ENCODE measurements at regions not wholly inside any gene's neighbourhood (a gene's known extent, or its start where the extent isn't known, plus 50 kb on each side); places are given as distances from the start of the nearest gene placed in this dataset.

GRCh38 chr2:129904532-129905446 is 74.7 kb upstream of the RAB6C start:
- no peak for DNase-seq

DNA sequence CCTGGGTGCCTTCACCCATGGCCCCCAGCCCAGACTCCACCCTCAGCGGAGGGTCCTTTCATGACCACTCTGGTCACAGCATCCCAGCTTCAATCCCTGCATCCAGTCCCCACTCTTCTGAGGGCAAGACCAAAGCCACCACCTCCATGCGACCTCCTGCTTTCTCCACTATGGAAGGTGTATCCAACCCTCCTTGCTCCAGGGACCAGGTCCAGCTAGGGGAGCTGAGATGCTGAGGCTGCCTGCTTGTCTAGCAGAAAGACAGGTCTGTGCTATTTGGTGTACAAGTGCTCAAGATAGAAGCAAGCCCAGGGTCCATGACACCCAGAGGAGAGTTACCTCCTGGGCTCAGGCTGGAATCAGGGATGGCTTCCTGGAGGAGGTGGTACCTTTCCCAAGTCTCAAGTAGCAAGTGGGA is 73.8 kb upstream of the RAB6C start:
- no peak overlapping the region for H3K4me3 Mint-ChIP-seq (ENCODE audit: unreplicated experiment)
- no peak overlapping the region for H3K27ac Mint-ChIP-seq (ENCODE audit: unreplicated experiment)
- no peaks in the 10 kb centered on the region for H3K36me3 Mint-ChIP-seq (ENCODE audit: unreplicated experiment)
- peaks cover 8% of the 10 kb centered on the region for H3K9me3 Mint-ChIP-seq (ENCODE audit: unreplicated experiment)
- H3K4me1 Mint-ChIP-seq (ENCODE audit: low read depth, unreplicated experiment), result peaks cover 20% of the 10 kb centered on the region
- TF ChIP-seq, protein P1, sequence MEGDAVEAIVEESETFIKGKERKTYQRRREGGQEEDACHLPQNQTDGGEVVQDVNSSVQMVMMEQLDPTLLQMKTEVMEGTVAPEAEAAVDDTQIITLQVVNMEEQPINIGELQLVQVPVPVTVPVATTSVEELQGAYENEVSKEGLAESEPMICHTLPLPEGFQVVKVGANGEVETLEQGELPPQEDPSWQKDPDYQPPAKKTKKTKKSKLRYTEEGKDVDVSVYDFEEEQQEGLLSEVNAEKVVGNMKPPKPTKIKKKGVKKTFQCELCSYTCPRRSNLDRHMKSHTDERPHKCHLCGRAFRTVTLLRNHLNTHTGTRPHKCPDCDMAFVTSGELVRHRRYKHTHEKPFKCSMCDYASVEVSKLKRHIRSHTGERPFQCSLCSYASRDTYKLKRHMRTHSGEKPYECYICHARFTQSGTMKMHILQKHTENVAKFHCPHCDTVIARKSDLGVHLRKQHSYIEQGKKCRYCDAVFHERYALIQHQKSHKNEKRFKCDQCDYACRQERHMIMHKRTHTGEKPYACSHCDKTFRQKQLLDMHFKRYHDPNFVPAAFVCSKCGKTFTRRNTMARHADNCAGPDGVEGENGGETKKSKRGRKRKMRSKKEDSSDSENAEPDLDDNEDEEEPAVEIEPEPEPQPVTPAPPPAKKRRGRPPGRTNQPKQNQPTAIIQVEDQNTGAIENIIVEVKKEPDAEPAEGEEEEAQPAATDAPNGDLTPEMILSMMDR (IDR thresholded peaks at IDR 0.05; ENCODE audit: partially characterized antibody, unreplicated experiment), result no peak
- H3K27me3 Mint-ChIP-seq (ENCODE audit: unreplicated experiment), result peaks cover 11% of the 10 kb centered on the region
- no peak for DNase-seq

More at GRCh38 chr2:129904532-129905446, 74.7 kb upstream of the RAB6C start:
- Mint-ChIP-seq H3K4me3 (ENCODE audit: unreplicated experiment) (no peak overlapping the region), H3K9me3 (ENCODE audit: unreplicated experiment) (peaks cover 11% of the 10 kb centered on the region), H3K36me3 (ENCODE audit: unreplicated experiment) (peaks cover 6% of the 10 kb centered on the region), H3K27ac (ENCODE audit: unreplicated experiment) (no peak overlapping the region), H3K4me1 (ENCODE audit: low read depth, unreplicated experiment) (peaks cover 20% of the 10 kb centered on the region), H3K27me3 (ENCODE audit: unreplicated experiment) (peaks cover 11% of the 10 kb centered on the region)
- TF ChIP-seq, protein P1 (IDR thresholded peaks at IDR 0.05; ENCODE audit: partially characterized antibody, unreplicated experiment), result no peak

DNA sequence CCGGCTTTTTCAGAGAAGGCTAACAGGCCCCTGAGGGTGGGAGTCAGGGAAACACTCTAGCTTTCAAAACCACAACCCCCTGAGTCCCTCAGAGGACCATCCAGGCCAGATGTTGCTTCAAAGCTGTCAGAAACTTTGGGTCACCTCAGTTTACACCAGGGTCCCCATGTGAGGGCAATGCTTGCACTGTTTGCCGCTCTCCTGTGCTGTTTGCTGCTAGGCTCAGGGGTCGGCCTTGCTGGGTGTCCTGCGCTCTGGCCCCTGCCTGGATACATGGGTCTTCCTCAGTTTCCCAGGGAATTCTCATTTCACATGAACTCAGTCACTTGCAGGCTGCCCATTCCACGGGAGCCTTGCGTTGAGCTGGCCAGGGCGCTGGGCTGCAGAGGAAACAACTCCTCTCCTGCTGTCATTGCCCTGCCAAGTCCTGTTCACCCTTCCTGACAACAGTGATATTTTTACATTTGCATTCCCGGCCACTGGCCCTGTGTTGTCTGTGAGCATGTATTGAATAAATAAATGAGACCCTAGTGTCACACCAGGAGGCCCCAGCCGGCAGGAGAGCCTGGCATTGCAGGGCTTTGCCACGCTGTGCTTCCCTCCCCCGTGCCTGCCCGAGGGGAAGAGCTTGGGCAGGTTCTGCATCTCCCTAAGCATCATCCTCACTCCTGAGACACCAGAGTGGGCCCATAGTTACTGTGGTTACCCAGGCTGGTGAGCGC is 73.2 kb upstream of the RAB6C start:
- TF ChIP-seq, protein P1 (IDR thresholded peaks at IDR 0.05; ENCODE audit: partially characterized antibody, unreplicated experiment), result no peak
- H3K27ac Mint-ChIP-seq (ENCODE audit: unreplicated experiment), result no peak overlapping the region
- H3K4me1 Mint-ChIP-seq (ENCODE audit: low read depth, unreplicated experiment), result peaks cover 20% of the 10 kb centered on the region
- peaks cover 11% of the 10 kb centered on the region for H3K27me3 Mint-ChIP-seq (ENCODE audit: unreplicated experiment)
- no peak overlapping the region for H3K4me3 Mint-ChIP-seq (ENCODE audit: unreplicated experiment)
- H3K9me3 Mint-ChIP-seq (ENCODE audit: unreplicated experiment), result peaks cover 7% of the 10 kb centered on the region
- DNase-seq, result no peak
- no peaks in the 10 kb centered on the region for H3K36me3 Mint-ChIP-seq (ENCODE audit: unreplicated experiment)

GRCh38 chr2:129906861-129907235 is 72.6 kb upstream of the RAB6C start:
- peaks cover 7% of the 10 kb centered on the region for H3K9me3 Mint-ChIP-seq (ENCODE audit: unreplicated experiment)
- H3K4me1 Mint-ChIP-seq (ENCODE audit: low read depth, unreplicated experiment), result peaks cover 20% of the 10 kb centered on the region
- no peak overlapping the region for H3K4me3 Mint-ChIP-seq (ENCODE audit: unreplicated experiment)
- TF ChIP-seq, protein P1 (IDR thresholded peaks at IDR 0.05; ENCODE audit: partially characterized antibody, unreplicated experiment), result no peak
- no peak for DNase-seq
- H3K27me3 Mint-ChIP-seq (ENCODE audit: unreplicated experiment), result peaks cover 11% of the 10 kb centered on the region
- no peak overlapping the region for H3K27ac Mint-ChIP-seq (ENCODE audit: unreplicated experiment)
- H3K36me3 Mint-ChIP-seq (ENCODE audit: unreplicated experiment), result no peaks in the 10 kb centered on the region

Data from glutamatergic neuron (in vitro differentiated cells).